Lower lobe of right lung (tissue), 2 donors: ENCODE measurements at regions not wholly inside any gene's neighbourhood (a gene's known extent, or its start where the extent isn't known, plus 50 kb on each side); places are given as distances from the start of the nearest gene placed in this dataset.

Experiments
- ATAC-seq, 2 donors: fragments of 200-7000 bp; cut with Tn5 transposase; one replicate each; pipeline ENCODE4 v1.9.1; 2020 to 2022; ENCODE audit warnings: mild to moderate bottlenecking in 2 of 2, moderate library complexity in 2 of 2
- DNase-seq: peaks from one replicate; pipeline ENCODE4 v3.0.0-alpha.2; 2020
- H3K27ac ChIP-seq: fragments of 200-600 bp; one replicate; pipeline ENCODE4 v1.8.0; 2022
- H3K27me3 ChIP-seq: fragments of 200-600 bp; one replicate; pipeline ENCODE4 v1.8.0; 2022; ENCODE audit warnings: low read depth
- H3K36me3 ChIP-seq: fragments of 200-600 bp; one replicate; pipeline ENCODE4 v1.8.0; 2022; ENCODE audit warnings: mild to moderate bottlenecking
- H3K4me1 ChIP-seq: fragments of 200-600 bp; one replicate; pipeline ENCODE4 v1.8.0; 2022
- H3K4me3 ChIP-seq: fragments of 200-600 bp; one replicate; pipeline ENCODE4 v1.8.0; 2022; ENCODE audit warnings: mild to moderate bottlenecking
- H3K9me3 ChIP-seq: fragments of 200-600 bp; one replicate; pipeline ENCODE4 v1.8.0; 2022
- intact Hi-C: fragments of 100-400 bp; cut with DNase I; formaldehyde crosslinking; loops from one replicate; pipeline ENCODE4 v1.11.0; 2022
- TF ChIP-seq, protein P1 (sequence below): fragments of 200-600 bp; IDR thresholded peaks from one replicate; pipeline ENCODE4 v1.8.0; 2022; ENCODE audit warnings: antibody characterized with exemption, mild to moderate bottlenecking
- donor health status: DM: no; HTN: yes; CAD: no; lungs with severe emphysema.

GRCh38 chr21:45354970-45355369 is 50.0 kb upstream of the COL18A1 start:
- no peaks in the 10 kb centered on the region for H3K27me3 ChIP-seq
- intact Hi-C loops: no loop called here
- no peak overlapping the region for H3K27ac ChIP-seq
- peaks cover 10% of the 10 kb centered on the region for H3K4me1 ChIP-seq
- H3K9me3 ChIP-seq: no peaks in the 10 kb centered on the region
- no peak overlapping the region for H3K4me3 ChIP-seq
- TF ChIP-seq, protein P1, sequence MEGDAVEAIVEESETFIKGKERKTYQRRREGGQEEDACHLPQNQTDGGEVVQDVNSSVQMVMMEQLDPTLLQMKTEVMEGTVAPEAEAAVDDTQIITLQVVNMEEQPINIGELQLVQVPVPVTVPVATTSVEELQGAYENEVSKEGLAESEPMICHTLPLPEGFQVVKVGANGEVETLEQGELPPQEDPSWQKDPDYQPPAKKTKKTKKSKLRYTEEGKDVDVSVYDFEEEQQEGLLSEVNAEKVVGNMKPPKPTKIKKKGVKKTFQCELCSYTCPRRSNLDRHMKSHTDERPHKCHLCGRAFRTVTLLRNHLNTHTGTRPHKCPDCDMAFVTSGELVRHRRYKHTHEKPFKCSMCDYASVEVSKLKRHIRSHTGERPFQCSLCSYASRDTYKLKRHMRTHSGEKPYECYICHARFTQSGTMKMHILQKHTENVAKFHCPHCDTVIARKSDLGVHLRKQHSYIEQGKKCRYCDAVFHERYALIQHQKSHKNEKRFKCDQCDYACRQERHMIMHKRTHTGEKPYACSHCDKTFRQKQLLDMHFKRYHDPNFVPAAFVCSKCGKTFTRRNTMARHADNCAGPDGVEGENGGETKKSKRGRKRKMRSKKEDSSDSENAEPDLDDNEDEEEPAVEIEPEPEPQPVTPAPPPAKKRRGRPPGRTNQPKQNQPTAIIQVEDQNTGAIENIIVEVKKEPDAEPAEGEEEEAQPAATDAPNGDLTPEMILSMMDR: no peak
- no peaks in the 10 kb centered on the region for H3K36me3 ChIP-seq
- ATAC-seq: no peak
- no peak for DNase-seq
